ENCODE measurements at regions not wholly inside any gene's neighbourhood (a gene's known extent, or its start where the extent isn't known, plus 50 kb on each side); places are given as distances from the start of the nearest gene placed in this dataset.

DNA sequence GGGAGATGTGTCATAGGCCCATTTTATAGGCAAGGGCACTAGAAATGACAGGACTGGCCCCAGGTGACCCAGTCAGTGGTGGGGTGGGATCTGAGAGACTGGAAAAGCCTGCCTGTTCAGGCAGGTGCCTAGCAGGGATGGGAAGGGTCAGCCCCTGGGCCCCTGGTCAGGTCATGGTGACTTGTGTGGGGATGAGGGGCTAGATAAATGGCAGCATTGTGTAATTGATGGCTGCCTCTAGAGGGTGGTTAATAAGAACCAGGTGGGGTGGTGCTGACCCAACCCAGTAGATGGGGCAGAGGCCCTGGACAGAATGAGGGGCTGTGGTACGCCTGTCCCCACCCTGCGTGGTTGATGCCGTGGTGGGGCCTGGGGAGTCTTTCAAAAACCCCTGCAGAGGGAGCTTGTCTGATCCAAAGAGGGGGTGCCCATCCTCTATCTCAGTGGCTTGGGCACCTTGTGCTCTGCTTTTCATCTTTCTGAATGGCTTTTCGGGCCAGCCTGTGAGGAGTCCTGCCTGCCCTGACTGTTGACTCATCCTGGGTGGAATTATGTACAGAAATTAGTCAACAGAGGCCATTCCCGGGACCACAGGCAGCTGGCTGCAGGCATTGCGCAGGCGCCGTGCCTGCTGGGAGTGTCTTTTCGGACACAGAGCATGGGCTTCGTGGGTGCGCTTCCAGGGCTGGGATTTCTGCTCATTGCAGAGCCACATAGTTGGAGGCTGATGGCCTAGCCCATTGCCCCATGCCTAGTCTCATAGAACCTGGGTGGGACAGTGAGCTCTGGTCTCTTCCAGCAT, 93.6 kb upstream of the PITX1 start:
- Histone ChIP-seq H4K20me1 (ENCODE audit: control insufficient read depth, insufficient read depth, insufficient read length) (no peaks in the 10 kb centered on the region), H3T11ph (ENCODE audit: low read length) (no peak overlapping the region), H2AK5ac (ENCODE audit: insufficient read length, low read length) (no peak overlapping the region), H2BK5ac (ENCODE audit: insufficient read length, low read length) (no peak overlapping the region), H2BK12ac (ENCODE audit: insufficient read length, low read depth, low read length) (no peak overlapping the region), H3K79me2 (ENCODE audit: insufficient read depth, low read length) (no peaks in the 10 kb centered on the region), H3K27ac (ENCODE audit: insufficient read length, low read depth, low read length) (no peak overlapping the region), H3K18ac (ENCODE audit: insufficient read length, low read depth, low read length) (no peak overlapping the region), H3K23me2 (ENCODE audit: insufficient read length, low read depth, low read length, poor library complexity, severe bottlenecking) (no peaks in the 10 kb centered on the region), H3K4me1 (ENCODE audit: insufficient read depth, low read length) (no peaks in the 10 kb centered on the region), H4K5ac (ENCODE audit: insufficient read length, low read depth, low read length) (no peak overlapping the region), H3K56ac (ENCODE audit: insufficient read length, low read depth, low read length) (no peak overlapping the region), H2BK15ac (ENCODE audit: low read depth, low read length) (no peak overlapping the region), H3K14ac (ENCODE audit: insufficient read depth, low read length) (no peak overlapping the region; the same call in 1 of the 2 replicates), H4K91ac (ENCODE audit: insufficient read length, low read depth, low read length) (no peak overlapping the region), H4K8ac (replicated peaks; ENCODE audit: insufficient read length, low read depth, low read length) (no peak overlapping the region), H3K4ac (ENCODE audit: low read depth, low read length) (no peak overlapping the region), H3K9ac (ENCODE audit: extremely low read depth, insufficient read length, low read length) (no peak overlapping the region), H3K27me3 (ENCODE audit: insufficient read depth, low read length) (no peaks in the 10 kb centered on the region), H3K9me3 (ENCODE audit: control insufficient read depth, low read depth, low read length) (no peaks in the 10 kb centered on the region), H2BK120ac (ENCODE audit: low read depth, low read length, poor library complexity, severe bottlenecking) (no peak overlapping the region), H2AFZ (ENCODE audit: low read length) (no peak overlapping the region), H3K23ac (ENCODE audit: insufficient read length, low read depth, low read length) (no peak overlapping the region), H3K4me2 (ENCODE audit: insufficient read depth, insufficient read length, low read length) (no peak overlapping the region), H2BK20ac (ENCODE audit: low read depth, low read length, poor library complexity, severe bottlenecking) (no peak overlapping the region), H3K79me1 (ENCODE audit: insufficient read depth, low read depth, low read length, poor library complexity, severe bottlenecking) (no peaks in the 10 kb centered on the region)
- TF ChIP-seq, protein P1, sequence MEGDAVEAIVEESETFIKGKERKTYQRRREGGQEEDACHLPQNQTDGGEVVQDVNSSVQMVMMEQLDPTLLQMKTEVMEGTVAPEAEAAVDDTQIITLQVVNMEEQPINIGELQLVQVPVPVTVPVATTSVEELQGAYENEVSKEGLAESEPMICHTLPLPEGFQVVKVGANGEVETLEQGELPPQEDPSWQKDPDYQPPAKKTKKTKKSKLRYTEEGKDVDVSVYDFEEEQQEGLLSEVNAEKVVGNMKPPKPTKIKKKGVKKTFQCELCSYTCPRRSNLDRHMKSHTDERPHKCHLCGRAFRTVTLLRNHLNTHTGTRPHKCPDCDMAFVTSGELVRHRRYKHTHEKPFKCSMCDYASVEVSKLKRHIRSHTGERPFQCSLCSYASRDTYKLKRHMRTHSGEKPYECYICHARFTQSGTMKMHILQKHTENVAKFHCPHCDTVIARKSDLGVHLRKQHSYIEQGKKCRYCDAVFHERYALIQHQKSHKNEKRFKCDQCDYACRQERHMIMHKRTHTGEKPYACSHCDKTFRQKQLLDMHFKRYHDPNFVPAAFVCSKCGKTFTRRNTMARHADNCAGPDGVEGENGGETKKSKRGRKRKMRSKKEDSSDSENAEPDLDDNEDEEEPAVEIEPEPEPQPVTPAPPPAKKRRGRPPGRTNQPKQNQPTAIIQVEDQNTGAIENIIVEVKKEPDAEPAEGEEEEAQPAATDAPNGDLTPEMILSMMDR (conservative IDR thresholded peaks at IDR 0.05), result no peak
- Mint-ChIP-seq H3K27me3 (ENCODE audit: low read depth) (peaks cover 50% of the 10 kb centered on the region), H3K36me3 (ENCODE audit: insufficient read depth in 1 of 3, low read depth in 3 of 3) (no peaks in the 10 kb centered on the region), H3K27ac (no peak overlapping the region), H3K9me3 (no peaks in the 10 kb centered on the region), H3K4me1 (no peaks in the 10 kb centered on the region), H3K4me3 (no peak overlapping the region)
- DNase-seq, result no peak
- no CpG with 5 or more reads among the region's 11 CpGs for WGBS (ENCODE audit: extremely low coverage, insufficient read length, low lambda C conversion rate)
